ENCODE measurements at regions not wholly inside any gene's neighbourhood (a gene's known extent, or its start where the extent isn't known, plus 50 kb on each side); places are given as distances from the start of the nearest gene placed in this dataset.

DNA sequence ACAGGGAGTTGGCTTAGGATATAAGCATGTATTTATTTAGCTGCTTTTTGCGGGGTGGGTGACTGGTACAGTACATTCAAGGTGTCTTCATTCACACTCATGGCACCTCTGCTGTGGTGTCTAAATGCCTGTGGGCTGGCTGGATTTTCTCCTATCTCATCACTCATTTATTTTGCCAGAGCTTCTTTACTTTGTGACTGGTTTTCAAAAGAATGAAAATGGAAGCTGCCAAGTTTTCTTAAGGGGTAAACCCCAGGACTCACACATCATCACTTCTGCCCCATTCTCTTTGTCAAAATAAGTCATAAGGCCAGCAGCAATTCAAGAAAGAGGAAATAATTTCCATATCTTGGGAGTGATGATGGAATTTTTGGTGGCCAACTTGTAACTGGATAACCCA lies 493.4 kb upstream of the ALCAM start:
- DNase-seq (ENCODE audit: low read depth) = peak; percentile 79
- TF ChIP-seq, protein P1, sequence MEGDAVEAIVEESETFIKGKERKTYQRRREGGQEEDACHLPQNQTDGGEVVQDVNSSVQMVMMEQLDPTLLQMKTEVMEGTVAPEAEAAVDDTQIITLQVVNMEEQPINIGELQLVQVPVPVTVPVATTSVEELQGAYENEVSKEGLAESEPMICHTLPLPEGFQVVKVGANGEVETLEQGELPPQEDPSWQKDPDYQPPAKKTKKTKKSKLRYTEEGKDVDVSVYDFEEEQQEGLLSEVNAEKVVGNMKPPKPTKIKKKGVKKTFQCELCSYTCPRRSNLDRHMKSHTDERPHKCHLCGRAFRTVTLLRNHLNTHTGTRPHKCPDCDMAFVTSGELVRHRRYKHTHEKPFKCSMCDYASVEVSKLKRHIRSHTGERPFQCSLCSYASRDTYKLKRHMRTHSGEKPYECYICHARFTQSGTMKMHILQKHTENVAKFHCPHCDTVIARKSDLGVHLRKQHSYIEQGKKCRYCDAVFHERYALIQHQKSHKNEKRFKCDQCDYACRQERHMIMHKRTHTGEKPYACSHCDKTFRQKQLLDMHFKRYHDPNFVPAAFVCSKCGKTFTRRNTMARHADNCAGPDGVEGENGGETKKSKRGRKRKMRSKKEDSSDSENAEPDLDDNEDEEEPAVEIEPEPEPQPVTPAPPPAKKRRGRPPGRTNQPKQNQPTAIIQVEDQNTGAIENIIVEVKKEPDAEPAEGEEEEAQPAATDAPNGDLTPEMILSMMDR (IDR thresholded peaks at IDR 0.05; ENCODE audit: insufficient read depth, low read length) = no peak
- no peak overlapping the region for H3K4me3 ChIP-seq (ENCODE audit: low read depth, low read length)

DNA sequence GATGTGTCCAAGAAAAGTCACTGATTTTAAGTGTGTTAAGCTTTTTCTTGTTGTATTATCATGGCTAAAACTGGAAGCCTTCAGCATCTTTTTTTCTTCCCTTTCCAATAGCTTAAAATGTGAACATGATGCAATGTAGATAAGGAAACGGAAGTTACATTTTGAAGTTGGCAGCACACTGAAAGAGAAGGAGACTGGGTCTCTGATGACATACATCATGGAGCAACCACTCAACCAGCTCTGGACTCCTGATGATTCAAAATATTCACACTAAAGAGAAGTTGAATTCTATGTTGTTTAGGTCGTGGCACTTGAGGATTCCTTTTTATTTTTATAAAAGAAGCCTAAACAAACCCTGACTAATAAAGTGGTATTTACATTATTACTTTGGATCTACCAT lies 488.3 kb upstream of the ALCAM start:
- no peak overlapping the region for H3K4me3 ChIP-seq (ENCODE audit: low read depth, low read length)
- DNase-seq (ENCODE audit: low read depth) = peak; percentile 86
- TF ChIP-seq, protein P1 (IDR thresholded peaks at IDR 0.05; ENCODE audit: insufficient read depth, low read length) = no peak

DNA sequence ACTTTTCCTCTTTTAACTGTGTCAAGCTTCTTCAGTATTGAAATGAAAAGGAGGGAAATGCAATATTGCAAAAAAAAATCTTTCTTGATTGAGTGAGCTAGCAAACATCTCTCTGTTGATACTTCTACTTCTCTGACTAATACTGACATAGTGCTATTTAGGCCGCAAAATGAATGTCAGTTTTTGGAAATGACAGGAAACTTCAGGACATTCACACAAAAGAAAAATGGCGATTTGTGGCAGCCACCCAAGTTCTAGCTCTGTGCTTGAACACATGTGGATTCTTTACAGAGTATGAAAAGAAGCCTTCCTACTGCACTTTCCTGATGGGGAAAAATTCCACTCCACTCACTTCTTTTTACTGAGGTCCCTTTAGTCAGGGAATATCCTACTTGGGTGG lies 486.8 kb upstream of the ALCAM start:
- TF ChIP-seq, protein P1 (IDR thresholded peaks at IDR 0.05; ENCODE audit: insufficient read depth, low read length) = no peak
- DNase-seq (ENCODE audit: low read depth) = peak; percentile 31
- H3K4me3 ChIP-seq (ENCODE audit: low read depth, low read length) = no peak overlapping the region

DNA sequence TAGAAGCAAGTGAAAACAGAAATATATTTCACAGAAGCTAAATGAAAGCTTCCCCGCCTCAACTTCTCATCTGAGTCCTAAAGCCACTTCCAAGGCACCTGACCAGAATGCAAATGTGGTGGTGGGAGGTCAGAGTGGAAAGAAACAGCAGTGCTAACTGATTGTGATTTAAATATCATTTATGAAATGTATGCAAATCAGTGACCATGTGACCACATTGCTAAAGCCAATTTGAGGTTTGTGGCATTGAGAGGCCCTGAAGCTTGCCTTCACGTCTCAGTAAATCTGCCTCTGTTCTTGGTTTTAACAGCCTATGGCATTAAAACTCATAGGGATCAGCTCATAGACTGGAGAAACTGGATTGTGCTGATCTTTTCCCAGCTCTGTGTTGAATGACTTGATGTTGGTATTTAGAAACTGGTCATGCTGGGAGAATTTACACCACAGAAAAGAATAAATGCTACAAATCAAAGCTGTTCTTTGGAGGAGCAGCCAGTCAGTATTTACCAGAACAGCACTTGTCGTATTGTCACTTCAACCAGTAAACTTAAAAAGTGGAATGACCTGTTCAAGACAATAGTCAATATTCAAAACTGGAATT lies 481.4 kb upstream of the ALCAM start:
- no peak for DNase-seq (ENCODE audit: low read depth)
- TF ChIP-seq, protein P1 (IDR thresholded peaks at IDR 0.05; ENCODE audit: insufficient read depth, low read length) = no peak
- H3K4me3 ChIP-seq (ENCODE audit: low read depth, low read length) = no peak overlapping the region

DNA sequence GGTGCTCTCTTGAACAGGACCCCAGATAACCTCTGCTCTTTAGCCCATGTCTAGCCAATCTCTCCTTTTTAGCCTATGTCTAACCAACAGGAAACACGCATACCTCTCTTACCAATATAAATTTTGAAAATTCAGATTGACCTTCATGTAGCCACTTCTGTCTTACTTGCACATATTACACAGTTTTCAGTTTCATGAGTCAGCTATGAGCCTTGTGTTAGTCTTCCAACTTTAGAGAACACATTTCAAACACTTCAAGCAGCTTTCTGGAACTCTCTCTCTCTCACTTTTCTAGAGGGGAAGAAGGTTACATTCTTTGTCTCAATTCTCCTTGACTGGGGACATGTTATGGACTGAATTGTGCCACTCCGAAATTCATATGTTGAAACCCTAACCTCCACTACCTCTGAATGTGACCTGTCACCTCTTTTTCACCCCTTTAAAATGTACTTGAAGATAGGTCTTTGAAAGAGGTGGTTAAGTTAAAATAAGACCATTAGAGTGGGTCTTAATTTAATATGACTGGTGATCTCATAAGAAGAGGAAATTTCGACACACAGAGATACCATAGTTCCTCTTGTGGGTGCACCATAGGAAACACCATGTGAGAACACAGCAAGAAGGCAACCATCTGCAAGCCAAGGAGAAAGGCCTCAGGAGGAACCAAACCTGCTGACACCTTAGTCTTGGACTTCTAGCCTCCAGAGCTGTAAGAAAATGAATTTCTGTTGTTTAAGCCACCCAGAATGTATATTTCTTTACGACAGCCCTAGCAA lies 480.3 kb upstream of the ALCAM start:
- no peak overlapping the region for H3K4me3 ChIP-seq (ENCODE audit: low read depth, low read length)
- peak; percentile 38 for DNase-seq (ENCODE audit: low read depth)
- TF ChIP-seq, protein P1 (IDR thresholded peaks at IDR 0.05; ENCODE audit: insufficient read depth, low read length) = no peak

DNA sequence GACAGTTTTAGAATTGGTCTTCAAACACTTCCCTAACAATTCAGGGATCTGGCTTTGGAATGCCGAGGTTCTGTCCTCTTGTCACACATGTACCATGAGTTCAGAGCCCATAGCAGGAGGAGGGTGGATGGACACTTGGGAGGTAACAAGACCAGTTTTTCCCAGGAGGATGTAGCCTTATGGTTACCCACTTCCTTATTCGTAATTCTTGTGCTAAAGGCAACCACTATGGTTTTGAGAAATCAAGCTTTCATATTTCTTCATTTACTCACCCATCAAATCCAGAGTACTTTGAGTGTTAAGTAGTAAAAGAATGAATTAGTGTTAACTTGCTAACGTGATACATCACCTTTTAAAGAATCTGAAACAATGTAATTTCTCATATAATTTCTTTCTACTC lies 479.6 kb upstream of the ALCAM start:
- no peak overlapping the region for H3K4me3 ChIP-seq (ENCODE audit: low read depth, low read length)
- no peak for DNase-seq (ENCODE audit: low read depth)
- TF ChIP-seq, protein P1 (IDR thresholded peaks at IDR 0.05; ENCODE audit: insufficient read depth, low read length) = no peak

Data from fibroblast of the aortic adventitia (primary cell).